Endometrial microvascular endothelial cells (primary cell): ENCODE measurements at regions not wholly inside any gene's neighbourhood (a gene's known extent, or its start where the extent isn't known, plus 50 kb on each side); places are given as distances from the start of the nearest gene placed in this dataset.

Source experiments
- in situ Hi-C: cut with HindIII; loops from 2 replicates; pipeline ENCODE4 v1.10.0; 2017; ENCODE audit warnings: low sequenced_read_pairs, low pct_unique_long_range_greater_than_20kb; ENCODE audit errors: inconsistent ontology term

DNA sequence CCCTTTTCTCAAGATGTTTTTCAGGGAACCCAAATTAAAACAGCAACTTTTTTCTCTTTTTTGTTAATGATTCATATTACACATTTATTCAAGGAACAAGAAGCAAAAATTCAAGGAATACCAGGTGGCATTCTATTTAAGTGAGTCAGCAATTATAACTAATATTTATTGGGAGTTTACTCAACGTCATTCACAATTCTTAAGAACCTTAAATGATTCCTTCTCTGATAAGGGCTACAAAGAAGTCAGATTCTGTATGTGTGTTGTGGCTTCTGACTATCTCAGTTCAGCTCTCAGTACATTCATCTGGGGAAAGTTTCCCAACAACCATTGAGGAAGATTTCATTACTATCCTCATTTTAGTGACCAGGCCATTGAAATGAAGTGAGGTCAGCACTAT, 470.7 kb upstream of the AKR1E2 start:
- in situ Hi-C loops = no loop called here

DNA sequence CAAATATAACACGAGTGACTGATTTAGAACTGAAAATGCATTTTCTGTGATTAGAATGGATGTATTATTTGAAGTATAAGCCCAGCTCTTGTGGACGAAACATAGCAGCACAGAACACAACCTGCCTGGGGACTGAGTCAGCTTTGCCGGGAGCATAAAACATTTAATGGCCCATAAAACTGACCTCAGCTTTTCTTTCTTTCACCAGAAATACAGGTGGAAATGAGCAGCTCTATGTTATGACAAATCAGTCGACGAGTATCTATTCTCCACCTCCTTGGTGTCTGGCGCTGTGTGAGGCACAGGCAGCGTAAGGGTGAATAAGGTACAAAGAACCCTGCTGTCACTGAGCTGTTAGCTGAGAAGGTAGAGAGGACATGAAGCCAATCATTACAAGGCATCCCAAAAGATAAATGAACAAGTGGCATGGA, 471.6 kb upstream of the AKR1E2 start:
- in situ Hi-C loops = no loop called here

DNA sequence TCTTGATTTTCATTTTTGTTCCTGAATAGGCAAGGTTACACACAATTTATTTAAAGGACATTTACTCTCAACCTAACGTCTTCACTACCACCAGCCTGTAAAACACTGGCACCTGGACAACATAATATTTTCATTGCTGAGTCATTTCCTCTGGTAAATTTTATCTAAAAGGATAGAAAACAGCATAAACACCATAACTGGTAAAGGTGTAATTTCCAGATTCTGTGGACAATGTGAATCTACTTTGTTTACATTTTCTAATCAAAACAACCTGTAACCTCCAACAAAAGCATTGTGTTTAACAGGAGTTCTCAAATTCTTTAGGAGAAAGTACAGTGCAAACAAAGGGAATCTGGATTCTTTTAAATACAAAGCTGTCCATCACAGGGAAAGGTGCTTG, 472.0 kb upstream of the AKR1E2 start:
- in situ Hi-C loops = no loop called here

DNA sequence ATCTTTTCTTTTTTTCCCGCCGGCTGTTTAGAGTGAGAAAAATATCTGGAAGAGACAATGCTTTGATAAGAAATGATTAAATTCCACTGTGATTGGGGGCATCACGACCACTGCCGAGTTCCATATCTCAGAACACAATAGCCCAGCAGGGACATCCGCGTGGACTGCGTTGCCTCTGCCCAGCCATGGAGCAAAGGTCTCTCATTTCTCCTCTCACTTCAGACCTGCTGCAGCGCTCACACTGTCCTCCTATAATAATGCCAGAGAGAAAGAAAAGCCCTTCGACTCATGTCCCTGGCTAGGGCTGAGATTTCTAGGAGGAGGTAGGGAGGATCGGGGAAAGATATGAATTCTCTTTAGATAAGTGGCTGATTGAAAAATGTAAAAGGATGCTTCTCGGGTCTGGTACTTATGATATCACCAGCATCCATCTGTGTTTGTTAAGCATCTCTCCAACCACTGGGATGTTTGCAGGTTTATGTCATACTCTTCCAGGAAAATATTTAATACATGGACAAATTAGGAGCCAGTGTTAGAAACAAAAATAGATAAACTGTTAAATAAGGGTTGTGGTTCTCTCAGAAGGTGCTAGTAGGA, 472.9 kb upstream of the AKR1E2 start:
- in situ Hi-C loops = no loop called here

DNA sequence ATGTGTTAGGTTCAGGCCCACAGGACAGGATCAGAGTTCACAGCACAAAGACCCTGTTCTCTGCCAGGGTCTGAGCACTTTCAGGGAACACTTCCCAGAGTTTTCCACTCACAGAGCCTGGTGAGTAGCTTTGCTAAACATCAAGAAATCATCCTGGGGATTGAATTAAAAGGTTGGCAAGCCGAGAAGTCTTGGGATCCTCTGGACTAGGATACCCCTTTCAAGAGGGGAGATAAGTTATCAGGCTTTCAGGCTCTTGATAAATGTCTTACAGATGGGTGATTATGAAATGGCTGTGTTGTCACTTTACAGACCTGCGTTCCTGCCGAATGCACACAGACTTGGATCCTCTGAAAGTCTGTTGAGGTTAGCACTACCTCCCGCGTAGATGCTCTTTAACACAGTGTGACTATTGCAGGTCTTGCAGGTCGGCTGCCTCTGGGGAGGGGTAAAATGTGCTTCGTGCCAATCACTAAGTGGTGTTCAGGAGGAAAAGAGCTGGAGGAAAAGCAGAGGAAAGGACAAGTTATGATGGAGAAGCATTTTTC, 473.5 kb upstream of the AKR1E2 start:
- in situ Hi-C loops = no loop called here

DNA sequence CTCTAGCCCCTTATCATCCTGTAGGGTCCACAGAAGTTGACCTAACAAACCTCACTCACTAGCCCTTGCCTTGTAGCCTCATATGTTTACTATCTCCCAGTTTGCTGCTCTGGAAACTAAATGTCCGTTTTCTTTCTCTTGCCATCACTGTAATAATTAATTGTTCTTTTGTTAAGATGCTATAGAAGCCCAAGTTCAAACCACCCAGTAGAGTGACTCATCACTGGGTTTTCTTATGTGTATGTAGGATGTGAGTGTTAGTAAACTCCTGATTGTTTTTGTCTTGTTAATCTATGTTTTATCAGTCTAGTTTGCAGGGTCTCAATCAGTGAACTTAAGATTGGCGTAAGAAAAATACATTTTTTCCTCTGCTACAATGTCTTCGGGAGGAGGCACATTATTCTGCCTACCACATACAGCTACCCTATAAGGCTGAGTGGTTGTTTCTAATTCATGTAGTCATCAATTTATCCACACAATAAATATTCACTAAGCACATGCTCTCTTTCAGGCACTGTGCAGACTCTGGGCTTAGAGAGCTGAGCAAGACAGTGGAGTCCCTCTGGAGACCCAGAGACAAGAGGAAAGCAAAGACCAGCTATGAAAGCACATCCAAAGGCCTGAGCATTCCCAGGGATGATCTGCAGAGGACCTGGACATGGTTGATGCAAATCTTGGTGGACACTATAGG, 474.1 kb upstream of the AKR1E2 start:
- in situ Hi-C loops = no loop called here

DNA sequence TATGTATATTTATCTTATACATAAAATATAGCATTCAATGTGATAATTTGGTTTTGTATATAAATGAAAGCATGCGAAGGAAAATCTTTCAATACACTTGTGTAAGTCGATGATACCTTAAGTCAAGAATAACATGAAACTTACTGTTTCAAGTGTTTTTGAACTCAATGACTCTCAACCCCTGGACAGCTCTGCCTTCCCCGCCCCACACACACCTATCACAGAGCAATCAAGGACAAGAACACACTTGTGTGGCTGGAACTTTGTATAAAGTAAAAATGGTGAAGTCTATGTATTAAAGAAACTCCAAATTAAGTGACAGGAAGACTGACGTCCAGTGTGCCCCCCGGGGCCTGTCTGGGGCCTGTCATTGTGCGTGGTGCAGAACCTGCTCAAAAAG, 478.6 kb upstream of the AKR1E2 start:
- in situ Hi-C loops = no loop called here

DNA sequence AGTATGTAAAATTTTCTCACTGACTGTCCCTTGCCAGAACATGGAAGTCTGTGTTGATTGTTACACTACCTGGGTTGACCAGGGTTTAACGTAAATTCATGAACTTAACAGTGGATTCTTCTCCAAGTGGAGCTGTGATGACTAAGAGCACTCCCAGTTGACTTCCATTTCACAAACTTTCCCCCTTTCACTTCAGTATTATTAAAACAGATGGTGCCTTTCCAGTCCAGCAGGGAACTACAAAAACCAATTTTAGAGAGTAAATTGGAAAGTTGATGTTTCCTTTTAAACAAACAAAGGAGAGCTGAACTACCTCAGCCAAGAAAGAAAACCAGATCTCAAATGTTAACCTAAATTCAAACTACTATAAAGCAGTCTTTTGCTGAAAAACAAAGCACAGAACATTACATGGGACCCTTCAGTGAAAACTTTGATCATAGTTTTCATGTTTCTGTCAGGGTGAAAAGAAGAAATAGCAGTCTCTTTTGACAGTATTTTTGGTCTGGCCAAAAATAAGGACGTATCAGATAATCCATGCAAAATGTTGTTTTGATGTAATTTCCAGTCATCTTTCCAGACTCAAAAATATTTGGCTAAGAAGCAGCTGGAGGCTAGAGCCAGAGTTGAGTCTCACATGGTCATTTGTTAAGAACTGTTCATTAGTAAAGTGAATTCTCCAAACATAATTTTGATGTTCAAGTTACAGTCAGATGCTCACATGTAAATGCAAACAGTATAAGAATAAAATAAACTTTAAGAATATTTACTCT, 479.9 kb upstream of the AKR1E2 start:
- in situ Hi-C loops = no loop called here

DNA sequence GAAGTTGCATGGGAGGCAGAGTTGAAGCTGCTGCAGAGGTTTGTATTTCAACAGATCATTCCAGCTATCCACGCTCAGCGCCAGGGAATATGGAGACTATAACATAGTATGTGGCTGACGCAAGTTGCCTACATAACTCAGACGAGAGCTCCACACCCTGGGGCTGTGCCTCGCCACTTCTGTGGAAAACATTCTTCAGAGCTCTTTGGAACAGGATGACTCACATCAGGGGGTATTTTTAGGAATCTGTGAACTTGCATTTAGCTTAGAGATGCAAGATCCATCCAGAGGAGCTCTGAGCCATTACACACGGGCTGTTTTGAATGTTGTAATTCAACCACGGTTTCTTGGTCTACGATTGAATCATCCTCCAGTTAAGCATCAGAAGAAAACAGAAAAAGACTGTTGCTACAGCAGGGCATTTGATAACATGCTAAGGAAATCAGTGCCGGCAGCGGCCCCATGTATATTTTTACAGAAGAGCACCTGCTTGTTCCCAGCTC, 481.5 kb upstream of the AKR1E2 start:
- in situ Hi-C loops = no loop called here

DNA sequence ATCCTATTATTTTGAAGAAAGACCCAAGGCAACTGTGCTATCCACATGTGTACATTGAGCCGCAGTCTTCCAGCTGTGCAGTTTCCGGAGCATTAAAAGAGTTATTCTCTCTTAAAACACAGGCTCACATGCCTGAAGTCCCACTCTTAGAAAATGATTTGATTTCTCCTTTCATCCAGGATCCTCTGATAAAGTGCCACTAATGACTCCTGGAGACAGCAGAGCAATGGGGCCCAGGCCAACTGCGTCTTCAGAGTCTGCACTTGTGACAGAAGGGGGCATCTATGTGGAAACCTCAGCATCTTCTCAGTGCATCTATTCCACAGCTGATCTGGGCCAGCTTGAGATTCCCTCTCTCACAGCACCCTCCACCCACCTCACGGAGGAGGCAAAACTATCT, 482.1 kb upstream of the AKR1E2 start:
- in situ Hi-C loops = no loop called here

DNA sequence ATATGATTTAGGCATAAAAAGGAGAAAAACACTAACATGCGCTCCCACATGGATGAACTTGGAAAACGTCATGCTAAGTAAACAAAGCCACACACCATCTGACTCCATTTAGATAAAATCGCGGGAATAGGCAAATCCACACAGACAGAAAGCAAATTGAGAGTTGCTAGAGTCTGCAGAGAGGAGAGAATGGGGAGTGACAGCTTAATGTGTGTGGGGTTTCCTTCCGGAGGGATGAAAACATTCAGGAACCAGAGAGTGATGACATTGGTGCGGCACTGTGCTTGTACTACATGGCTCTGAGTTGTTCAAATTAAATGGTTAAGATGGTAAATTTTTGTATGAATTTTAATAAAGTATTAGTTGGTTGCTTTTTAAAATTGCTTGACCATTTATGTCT, 482.9 kb upstream of the AKR1E2 start:
- in situ Hi-C loops = no loop called here

DNA sequence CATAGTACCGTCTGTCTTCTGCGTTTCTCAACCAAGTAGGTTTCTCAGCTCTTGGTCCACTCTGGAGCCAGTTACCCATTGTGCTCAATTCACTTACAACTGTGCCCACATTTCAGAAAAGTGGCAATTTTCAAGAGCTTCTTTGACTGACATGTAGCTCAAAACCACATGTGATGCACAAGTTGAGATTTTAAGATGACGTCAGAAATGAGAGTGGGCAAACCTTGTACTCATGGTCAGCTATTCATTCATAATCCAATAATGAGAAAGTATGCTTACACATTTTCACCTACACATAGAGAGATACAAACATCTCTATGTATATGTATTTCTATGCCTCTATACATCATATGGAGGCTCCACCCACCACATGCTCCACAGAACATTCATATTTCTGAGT, 487.2 kb upstream of the AKR1E2 start:
- in situ Hi-C loops = no loop called here

DNA sequence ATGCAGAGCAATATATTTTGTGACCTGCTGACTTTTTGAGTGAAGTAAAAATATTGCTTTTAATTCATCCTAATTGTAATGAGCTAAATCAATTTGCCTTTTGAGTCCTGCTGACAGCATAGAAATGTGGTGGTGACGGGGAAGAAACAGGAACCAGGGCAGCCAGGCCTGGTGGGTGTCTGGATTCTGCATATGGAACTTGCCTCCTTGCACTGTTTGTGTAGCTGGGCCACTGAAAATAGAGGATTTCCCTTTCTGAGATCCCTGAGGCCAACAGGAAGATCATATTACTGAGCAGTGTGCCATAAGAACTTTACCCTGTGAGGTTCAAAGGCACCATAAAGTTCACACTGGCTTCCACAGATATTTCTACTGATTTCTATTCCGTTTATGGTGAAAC, 488.4 kb upstream of the AKR1E2 start:
- in situ Hi-C loops = no loop called here

DNA sequence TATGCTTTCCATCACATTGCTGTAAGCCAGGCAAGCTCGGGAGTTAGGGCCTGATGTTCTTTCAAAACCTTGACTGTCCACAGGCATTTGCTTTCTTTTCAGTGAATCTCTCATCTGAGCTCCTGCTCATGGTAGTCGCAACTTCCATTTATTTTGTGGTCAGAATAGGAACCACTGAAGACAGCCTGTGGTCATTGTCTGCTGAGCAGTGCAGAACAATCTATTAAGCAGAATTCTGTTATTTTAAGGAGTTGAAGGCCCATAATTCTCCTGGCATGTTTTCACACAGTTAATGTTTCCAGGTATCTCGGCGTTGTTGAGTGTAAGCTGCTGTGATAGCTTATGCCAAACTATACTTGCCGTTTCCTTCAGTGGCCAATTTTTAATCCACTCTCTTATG, 491.1 kb upstream of the AKR1E2 start:
- in situ Hi-C loops = no loop called here

DNA sequence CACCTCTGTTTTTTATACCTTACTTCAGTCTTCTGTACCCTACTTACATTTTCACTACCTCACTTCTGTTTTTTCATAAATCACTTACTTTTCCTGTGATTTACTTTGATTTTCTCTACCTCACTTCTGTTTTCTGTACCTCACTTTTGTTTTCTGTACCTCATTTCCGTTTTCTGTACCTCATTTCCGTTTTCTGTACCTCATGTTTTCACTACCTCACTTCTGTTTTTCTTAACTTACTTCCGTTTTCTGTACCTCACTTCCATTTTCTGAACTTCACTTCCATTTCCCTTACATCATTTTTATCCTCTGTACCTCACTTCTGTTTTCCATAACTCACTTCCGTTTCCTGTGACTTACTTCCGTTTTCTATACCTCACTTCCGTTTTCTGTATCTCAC, 492.0 kb upstream of the AKR1E2 start:
- in situ Hi-C loops = no loop called here

DNA sequence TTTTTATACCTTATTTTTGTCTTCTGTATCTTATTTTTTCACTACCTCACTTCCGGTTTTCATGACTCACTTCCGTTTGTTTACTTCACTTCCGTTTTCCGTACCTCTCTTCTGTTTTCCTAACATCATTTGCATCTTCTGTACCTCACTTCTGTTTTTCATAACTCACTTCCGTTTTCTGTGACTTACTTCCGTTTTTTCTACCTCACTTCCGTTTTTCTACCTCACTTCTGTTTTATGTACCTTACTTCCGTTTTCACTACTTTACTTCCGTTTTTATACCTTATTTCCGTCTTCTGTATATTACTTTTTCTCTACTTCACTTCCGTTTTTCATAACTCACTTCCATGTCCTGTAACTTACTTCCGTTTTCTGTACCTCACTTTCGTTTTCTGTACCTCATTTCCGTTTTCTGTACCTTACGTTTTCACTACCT, 492.5 kb upstream of the AKR1E2 start:
- in situ Hi-C loops = no loop called here

DNA sequence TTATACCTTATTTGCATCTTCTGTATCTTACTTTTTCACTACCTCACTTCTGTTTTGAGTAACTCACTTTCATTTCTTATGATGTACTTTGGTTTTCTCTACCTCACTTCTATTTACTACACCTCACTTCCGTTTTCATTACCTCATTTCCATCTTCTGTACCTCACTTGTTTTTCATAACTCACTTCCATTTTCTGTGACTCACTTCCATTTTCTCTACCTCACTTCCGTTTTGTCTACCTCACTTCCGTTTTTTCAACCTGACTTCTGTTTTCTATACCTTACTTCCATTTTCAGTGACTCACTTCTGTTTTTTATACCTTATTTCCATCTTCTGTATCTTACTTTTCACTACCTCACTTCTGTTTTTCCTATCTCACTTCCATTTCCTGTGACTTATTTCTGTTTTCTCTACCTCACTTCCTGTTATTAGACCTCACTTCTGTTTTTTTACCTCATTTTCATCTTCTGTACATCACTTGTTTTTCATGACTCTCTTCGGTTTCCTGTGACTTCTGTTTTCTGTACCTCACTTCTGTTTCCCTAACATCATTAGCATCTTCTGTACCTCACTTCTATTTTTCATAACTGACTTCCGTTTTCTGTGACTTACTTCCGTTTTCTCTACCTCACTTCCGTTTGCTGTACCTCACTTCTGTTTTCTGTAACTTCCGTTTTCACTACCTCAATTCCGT, 493.1 kb upstream of the AKR1E2 start:
- in situ Hi-C loops = no loop called here

DNA sequence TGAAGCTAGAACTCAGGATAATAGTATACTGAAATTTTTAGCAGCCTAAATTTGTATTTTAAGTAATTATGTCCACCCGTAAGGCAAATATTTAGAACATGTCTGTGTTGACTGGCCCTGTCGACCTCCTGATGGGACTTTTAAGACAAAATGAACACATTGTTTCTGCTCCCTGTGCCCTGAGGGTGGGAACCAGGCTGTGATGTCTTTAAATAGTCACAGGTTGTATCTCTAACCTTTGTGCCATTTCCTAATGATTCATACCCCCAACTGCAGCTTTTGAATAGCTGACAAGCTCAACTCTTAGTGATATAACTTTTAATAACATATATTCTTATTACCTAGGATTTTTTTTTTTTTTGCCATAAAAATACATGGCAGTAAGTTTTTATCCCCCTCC, 494.9 kb upstream of the AKR1E2 start:
- in situ Hi-C loops = no loop called here

DNA sequence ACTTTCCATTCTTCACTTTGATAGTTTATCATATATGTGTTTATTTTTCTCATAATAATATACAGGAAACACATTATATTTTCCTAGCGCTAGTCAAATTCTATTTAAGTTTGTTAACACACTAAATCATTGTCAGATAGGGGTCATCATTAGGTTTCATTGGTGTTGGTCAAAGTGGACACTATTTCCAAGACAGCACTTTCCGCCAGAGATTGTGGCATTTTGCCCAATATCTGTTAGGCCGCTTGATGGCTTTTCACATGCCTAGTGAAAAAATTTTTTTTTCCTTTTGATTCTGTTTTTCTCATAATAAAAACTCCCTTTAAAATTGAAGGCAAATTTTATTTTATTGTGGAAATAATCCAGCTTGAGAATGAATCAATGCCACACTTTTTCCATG, 495.4 kb upstream of the AKR1E2 start:
- in situ Hi-C loops = no loop called here
